ENCODE measurements at regions not wholly inside any gene's neighbourhood (a gene's known extent, or its start where the extent isn't known, plus 50 kb on each side); places are given as distances from the start of the nearest gene placed in this dataset.

- DNase-seq = no peak
These were observed 211.4 kb upstream of the TMEM132C start for GRCh38 chr12:128055567-128055966.

GRCh38 chr12:128056136-128056801 lies 210.7 kb upstream of the TMEM132C start:
- no peak for DNase-seq

- no peak for DNase-seq
These were observed 209.4 kb upstream of the TMEM132C start for GRCh38 chr12:128057586-128057985.

GRCh38 chr12:128059621-128060370 lies 207.2 kb upstream of the TMEM132C start:
- no peak for DNase-seq

- no peak for DNase-seq
These were observed 198.8 kb upstream of the TMEM132C start for GRCh38 chr12:128068211-128068610.

- DNase-seq = peak; percentile 76
These were observed 197.5 kb upstream of the TMEM132C start for GRCh38 chr12:128069359-128069997.

- DNase-seq = no peak
These were observed 193.0 kb upstream of the TMEM132C start for GRCh38 chr12:128073937-128074336.

- no peak for DNase-seq
These were observed 191.6 kb upstream of the TMEM132C start for GRCh38 chr12:128075332-128075731.

- no peak for DNase-seq
These were observed 190.8 kb upstream of the TMEM132C start for GRCh38 chr12:128076188-128076587.

GRCh38 chr12:128077211-128077916 lies 189.6 kb upstream of the TMEM132C start:
- no peak for DNase-seq

- no peak for DNase-seq
These were observed 189.1 kb upstream of the TMEM132C start for GRCh38 chr12:128077917-128078298.

GRCh38 chr12:128078301-128078971 lies 188.5 kb upstream of the TMEM132C start:
- DNase-seq = no peak

- no peak for DNase-seq
These were observed 187.5 kb upstream of the TMEM132C start for GRCh38 chr12:128079446-128079845.

- DNase-seq = no peak
These were observed 183.7 kb upstream of the TMEM132C start for GRCh38 chr12:128083132-128083729.

GRCh38 chr12:128088926-128089325 lies 178.0 kb upstream of the TMEM132C start:
- DNase-seq = no peak

- DNase-seq = no peak
These were observed 177.0 kb upstream of the TMEM132C start for GRCh38 chr12:128089961-128090360.

- DNase-seq = no peak
These were observed 175.8 kb upstream of the TMEM132C start for GRCh38 chr12:128091101-128091720.

GRCh38 chr12:128091951-128092382 lies 175.0 kb upstream of the TMEM132C start:
- DNase-seq = no peak

GRCh38 chr12:128098730-128099129 lies 168.2 kb upstream of the TMEM132C start:
- DNase-seq = no peak

GRCh38 chr12:128103152-128103551 lies 163.8 kb upstream of the TMEM132C start:
- no peak for DNase-seq

- DNase-seq = no peak
These were observed 157.7 kb upstream of the TMEM132C start for GRCh38 chr12:128109236-128109635.

- DNase-seq = no peak
These were observed 157.3 kb upstream of the TMEM132C start for GRCh38 chr12:128109636-128110035.

Data from hematopoietic multipotent progenitor cell treated with erythropoietin and hydrocortisone succinate and interleukin-3 and kit ligand, for 6 days (in vitro differentiated cells).